ENCODE measurements at regions not wholly inside any gene's neighbourhood (a gene's known extent, or its start where the extent isn't known, plus 50 kb on each side); places are given as distances from the start of the nearest gene placed in this dataset.
A peak's percentile ranks its signal among the peaks of the same experiment; 100 is the strongest.
"Not testable (repeated sequence)": the region's sequence is repeated elsewhere in the genome, so short reads cannot be mapped to it uniquely, and the experiment has no call there.

DNA sequence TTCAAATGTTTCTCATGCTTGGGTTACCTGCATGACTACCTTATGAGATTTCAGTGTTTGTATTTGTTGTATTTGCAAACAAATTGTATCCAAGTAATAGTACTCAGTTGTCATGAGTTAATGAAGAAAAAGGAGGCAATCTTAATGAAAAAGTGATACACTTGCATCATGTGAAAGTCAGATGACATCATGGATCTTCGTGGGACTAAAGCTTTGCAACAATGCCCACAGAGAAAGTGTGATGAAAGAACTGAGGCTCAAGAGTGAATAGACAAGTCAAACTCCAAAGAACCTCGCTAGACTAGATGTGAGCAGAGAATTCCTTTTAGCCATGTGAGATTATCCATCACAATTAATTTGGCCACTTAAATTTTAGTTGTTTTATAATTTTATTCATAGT, 75.4 kb upstream of the ADRB2 start:
- no peak for DNase-seq (ENCODE audit: low read depth)

DNA sequence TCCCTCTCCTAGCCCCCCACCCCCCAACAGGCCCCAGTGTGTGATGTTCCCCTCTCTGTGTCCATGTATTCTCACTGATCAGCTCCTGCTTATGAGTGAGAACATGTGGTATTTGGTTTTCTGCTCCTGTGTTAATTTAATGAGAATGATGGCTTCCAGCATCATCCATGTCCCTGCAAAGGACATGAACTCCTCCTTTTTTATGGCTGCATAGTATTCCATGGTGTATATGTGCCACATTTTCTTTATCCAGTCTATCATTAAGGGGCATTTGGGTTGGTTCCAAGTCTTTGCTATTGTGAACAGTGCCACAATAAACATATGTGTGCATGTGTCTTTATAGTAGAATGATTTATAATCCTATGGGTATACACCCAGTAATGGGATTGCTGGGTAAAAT, 74.0 kb upstream of the ADRB2 start:
- DNase-seq (ENCODE audit: low read depth); H3K4me3 ChIP-seq (ENCODE audit: low read depth, low read length): not testable (repeated sequence)

More for the DNA sequence above, 75.4 kb upstream of the ADRB2 start:
- H3K4me3 ChIP-seq (ENCODE audit: low read depth, low read length) = no peak overlapping the region
- no peak for TF ChIP-seq CTCF (IDR thresholded peaks at IDR 0.05; ENCODE audit: low read depth, low read length, missing control alignments)

DNA sequence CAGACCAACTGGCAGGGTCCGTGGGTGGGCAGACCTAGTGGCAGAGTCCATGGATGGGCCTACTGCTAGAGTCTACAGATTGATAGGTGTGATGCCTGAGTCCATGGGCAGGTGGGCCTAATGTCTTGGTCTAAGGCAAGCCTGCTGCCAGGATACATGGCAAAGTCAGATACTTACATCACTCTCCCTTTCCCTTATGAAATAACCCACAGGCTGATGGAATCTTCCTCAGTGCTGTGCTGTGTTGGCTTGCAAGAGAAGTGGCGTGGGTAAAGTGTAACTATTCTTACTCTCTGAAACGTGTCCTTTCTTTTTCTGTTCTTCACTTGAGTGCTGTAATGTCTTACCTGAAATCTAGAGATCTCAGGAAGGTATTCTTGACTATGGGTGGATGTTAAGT, 67.3 kb upstream of the ADRB2 start:
- TF ChIP-seq CTCF (IDR thresholded peaks at IDR 0.05; ENCODE audit: low read depth, low read length, missing control alignments) = no peak
- H3K4me3 ChIP-seq (ENCODE audit: low read depth, low read length) = no peak overlapping the region
- no peak for DNase-seq (ENCODE audit: low read depth)

DNA sequence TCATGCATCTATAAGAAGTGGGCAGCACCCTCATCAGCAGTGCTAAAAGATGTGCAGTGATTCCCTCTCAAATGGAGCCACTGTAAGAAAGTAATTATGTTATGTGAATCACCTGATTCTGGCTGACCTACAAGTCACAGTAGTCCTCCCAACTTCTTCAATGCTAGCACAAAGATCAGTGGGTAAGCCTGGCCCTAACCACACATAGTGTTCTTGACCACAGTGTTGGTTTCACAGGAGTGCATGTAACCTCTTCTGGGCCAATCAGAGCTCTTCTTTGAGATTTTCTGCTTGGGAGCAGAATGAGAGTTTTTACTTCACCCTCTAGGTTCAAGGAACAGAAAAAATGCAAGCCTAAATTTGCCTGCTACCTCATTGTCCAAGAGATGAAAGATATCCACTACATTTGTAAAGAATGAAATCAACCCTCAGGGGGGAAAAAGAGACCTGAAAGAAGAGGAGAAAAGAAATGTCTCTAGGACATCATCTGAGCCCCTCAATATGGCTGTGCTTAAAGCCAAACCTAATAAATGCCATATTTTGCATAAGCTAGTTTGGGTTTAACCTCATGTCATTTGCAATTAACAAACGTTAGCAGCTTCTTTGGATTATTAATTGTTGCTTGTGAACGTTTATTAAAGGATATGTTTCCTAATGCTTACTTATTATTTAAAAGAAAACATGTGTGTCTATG, 65.3 kb upstream of the ADRB2 start:
- TF ChIP-seq CTCF (IDR thresholded peaks at IDR 0.05; ENCODE audit: low read depth, low read length, missing control alignments) = no peak
- DNase-seq (ENCODE audit: low read depth) = peak; percentile 63

GRCh38 chr5:148763996-148764395, 62.4 kb upstream of the ADRB2 start:
- no peak overlapping the region for H3K4me3 ChIP-seq (ENCODE audit: low read depth, low read length)
- no peak for TF ChIP-seq CTCF (IDR thresholded peaks at IDR 0.05; ENCODE audit: low read depth, low read length, missing control alignments)
- DNase-seq (ENCODE audit: low read depth) = no peak

More for the DNA sequence above, 65.3 kb upstream of the ADRB2 start:
- H3K4me3 ChIP-seq (ENCODE audit: low read depth, low read length) = no peak overlapping the region

- H3K4me3 ChIP-seq (ENCODE audit: low read depth, low read length) = no peak overlapping the region
- DNase-seq (ENCODE audit: low read depth) = no peak
- TF ChIP-seq CTCF (IDR thresholded peaks at IDR 0.05; ENCODE audit: low read depth, low read length, missing control alignments) = no peak
Measured at GRCh38 chr5:148765061-148765460, 61.4 kb upstream of the ADRB2 start.

- DNase-seq (ENCODE audit: low read depth) = no peak
- TF ChIP-seq CTCF (IDR thresholded peaks at IDR 0.05; ENCODE audit: low read depth, low read length, missing control alignments) = no peak
Measured at GRCh38 chr5:148768806-148769415, 57.5 kb upstream of the ADRB2 start.

More at GRCh38 chr5:148768806-148769415, 57.5 kb upstream of the ADRB2 start:
- no peak overlapping the region for H3K4me3 ChIP-seq (ENCODE audit: low read depth, low read length)
